ENCODE measurements at regions not wholly inside any gene's neighbourhood (a gene's known extent, or its start where the extent isn't known, plus 50 kb on each side); places are given as distances from the start of the nearest gene placed in this dataset.

- DNase-seq: no peak
Observed at GRCh38 chr15:70488941-70489848, 274.2 kb downstream of the UACA start.

- peak; percentile 59 for DNase-seq
Observed at GRCh38 chr15:70488002-70488605, 275.3 kb downstream of the UACA start.

- no peak for DNase-seq
Observed at GRCh38 chr15:70487387-70487740, 276.0 kb downstream of the UACA start.

GRCh38 chr15:70486451-70487386, 276.6 kb downstream of the UACA start:
- no peak for DNase-seq

- no peak for DNase-seq
Observed at GRCh38 chr15:70486012-70486411, 277.3 kb downstream of the UACA start.

- no peak for DNase-seq
Observed at GRCh38 chr15:70484993-70485392, 278.4 kb downstream of the UACA start.

GRCh38 chr15:70483513-70483912, 279.8 kb downstream of the UACA start:
- DNase-seq: no peak

- peak; percentile 21 for DNase-seq
Observed at GRCh38 chr15:70480196-70480856, 283.0 kb downstream of the UACA start.

- no peak for DNase-seq
Observed at GRCh38 chr15:70479785-70480184, 283.6 kb downstream of the UACA start.

- DNase-seq: no peak
Observed at GRCh38 chr15:70479056-70479455, 284.3 kb downstream of the UACA start.

GRCh38 chr15:70478251-70478990, 284.9 kb downstream of the UACA start:
- DNase-seq: no peak

GRCh38 chr15:70477750-70478250, 285.6 kb downstream of the UACA start:
- no peak for DNase-seq

- DNase-seq: no peak
Observed at GRCh38 chr15:70476441-70476840, 286.9 kb downstream of the UACA start.

- DNase-seq: no peak
Observed at GRCh38 chr15:70475921-70476320, 287.4 kb downstream of the UACA start.

GRCh38 chr15:70475407-70475781, 288.0 kb downstream of the UACA start:
- DNase-seq: no peak

GRCh38 chr15:70474471-70475406, 288.6 kb downstream of the UACA start:
- DNase-seq: no peak

GRCh38 chr15:70473581-70474370, 289.6 kb downstream of the UACA start:
- DNase-seq: no peak

GRCh38 chr15:70471517-70471916, 291.8 kb downstream of the UACA start:
- no peak for DNase-seq

GRCh38 chr15:70470556-70471191, 292.7 kb downstream of the UACA start:
- DNase-seq: no peak
